B cell (primary cell): ENCODE measurements at regions not wholly inside any gene's neighbourhood (a gene's known extent, or its start where the extent isn't known, plus 50 kb on each side); places are given as distances from the start of the nearest gene placed in this dataset.

Experiments used
- ATAC-seq: fragments of 200-7000 bp; cut with Tn5 transposase; one replicate; pipeline ENCODE4 v1.10.0; 2021; ENCODE audit warnings: low read depth, mild to moderate bottlenecking, moderate number of reproducible peaks, moderate library complexity
- CTCF ChIA-PET: fragments of 350-600 bp; sonication (Branson Sonifier 250); formaldehyde crosslinking; loops from one replicate; lab custom pipeline; 2021; ENCODE audit warnings: antibody characterized with exemption, inconsistent platforms; lab: Charles Lee
- POLR2A ChIA-PET: fragments of 350-600 bp; sonication (Branson Sonifier 250); formaldehyde crosslinking; loops from one replicate; lab custom pipeline; 2021; ENCODE audit warnings: antibody characterized with exemption; lab: Charles Lee
- DNase-seq: peaks from one replicate; pipeline ENCODE4 v3.0.0; 2013
- H2AFZ ChIP-seq: 2 replicates; pipeline ENCODE4 v1.6.1; 2012; ENCODE audit warnings: mild to moderate bottlenecking, low read depth, low read length; ENCODE audit not compliant: insufficient read depth, poor library complexity, severe bottlenecking
- H3K27ac ChIP-seq, 2 donors: 1 replicate in 1 of 2; 2 replicates in 1 of 2; pipeline ENCODE4 v1.5.1; 2012 to 2013; ENCODE audit warnings: low read length in 2 of 2, mild to moderate bottlenecking in 2 of 2, moderate library complexity in 1 of 2
- H3K27me3 ChIP-seq, 4 experiments: fragments of 200-600 bp in 1 of 4; sonication (generic) in 1 of 4; replicated peaks in 1 of 4; 1 replicate in 2 of 4; 2 replicates in 2 of 4; pipeline versions ENCODE4 v1.6.1 to v1.7.0; 2013 to 2016; ENCODE audit warnings: low read length in 3 of 4, mild to moderate bottlenecking in 2 of 4, mixed read lengths in 1 of 4, moderate library complexity in 1 of 4; ENCODE audit not compliant: insufficient read depth in 4 of 4, control insufficient read depth in 3 of 4; ENCODE audit errors: control extremely low read depth in 1 of 4
- H3K36me3 ChIP-seq, 2 experiments: replicated peaks in 1 of 2; 1 replicate in 1 of 2; 2 replicates in 1 of 2; pipeline versions ENCODE4 v1.6.1 to v1.7.1; 2013; ENCODE audit warnings: low read length in 1 of 2; ENCODE audit not compliant: insufficient read depth in 2 of 2, control insufficient read depth in 1 of 2; ENCODE audit errors: control extremely low read depth in 1 of 2, extremely low read depth in 1 of 2
- H3K4me1 ChIP-seq, 2 donors: fragments of 200-600 bp in 1 of 2; sonication (generic) in 1 of 2; 1 replicate in 1 of 2; 2 replicates in 1 of 2; pipeline versions ENCODE4 v1.5.1 to v1.6.1; 2013 to 2017; ENCODE audit warnings: low read length in 2 of 2; ENCODE audit not compliant: control insufficient read depth in 2 of 2, insufficient read depth in 2 of 2
- H3K4me2 ChIP-seq: replicated peaks from 2 replicates; pipeline ENCODE3; 2012; ENCODE audit warnings: mild to moderate bottlenecking, low read depth, low read length; ENCODE audit not compliant: poor library complexity, severe bottlenecking
- H3K4me3 ChIP-seq, 5 experiments: fragments of 200-600 bp in 1 of 5; sonication (generic) in 1 of 5; 1 replicate in 3 of 5; 2 replicates in 2 of 5; pipeline versions ENCODE4 v1.5.1 to v1.7.0; 2011 to 2016; ENCODE audit warnings: low read length in 4 of 5, mild to moderate bottlenecking in 4 of 5, low read depth in 2 of 5, control low read depth in 1 of 5, moderate library complexity in 1 of 5; ENCODE audit not compliant: insufficient read depth in 1 of 5; ENCODE audit errors: control extremely low read depth in 1 of 5, extremely low read depth in 1 of 5
- H3K79me2 ChIP-seq: fragments of 200-600 bp; sonication (generic); one replicate; pipeline ENCODE4 v1.6.0; 2016; ENCODE audit warnings: low read length; ENCODE audit not compliant: control insufficient read depth, insufficient read depth
- H3K9ac ChIP-seq: fragments of 200-600 bp; sonication (generic); 2 replicates; pipeline ENCODE4 v1.6.1; 2017; ENCODE audit warnings: mild to moderate bottlenecking, low read length, moderate library complexity
- H3K9me3 ChIP-seq, 3 donors: one replicate each; pipeline versions ENCODE4 v1.6.1 to v1.7.1; 2013; ENCODE audit warnings: low read length in 2 of 3; ENCODE audit not compliant: control insufficient read depth in 2 of 3, insufficient read depth in 1 of 3; ENCODE audit errors: control extremely low read depth in 1 of 3
- H4K20me1 ChIP-seq: 2 replicates; pipeline ENCODE4 v1.6.0; 2012; ENCODE audit warnings: mild to moderate bottlenecking, low read length; ENCODE audit not compliant: insufficient read depth, control insufficient read depth, poor library complexity, severe bottlenecking
- H3K27ac Mint-ChIP-seq: one replicate; pipeline ENCODE4 v1.8.0; 2021; ENCODE audit warnings: mixed read lengths
- H3K27me3 Mint-ChIP-seq: one replicate; pipeline ENCODE4 v1.8.0; 2021; ENCODE audit warnings: mixed read lengths
- H3K4me1 Mint-ChIP-seq: one replicate; pipeline ENCODE4 v1.8.0; 2021; ENCODE audit warnings: mixed read lengths
- H3K4me3 Mint-ChIP-seq: one replicate; pipeline ENCODE4 v1.8.0; 2021; ENCODE audit warnings: mixed read lengths
- H3K9me3 Mint-ChIP-seq: one replicate; pipeline ENCODE4 v1.8.0; 2022; ENCODE audit warnings: mixed read lengths; ENCODE audit not compliant: insufficient read depth
- EZH2 ChIP-seq: IDR thresholded peaks from 2 replicates; pipeline ENCODE4 v1.6.1; 2012; ENCODE audit warnings: borderline replicate concordance, low read depth, mild to moderate bottlenecking, moderate library complexity, low read length; ENCODE audit not compliant: insufficient read depth, poor library complexity, severe bottlenecking
- WGBS: methylation state at CpG from one replicate; pipeline ENCODE4 v1.1.5; 2013; ENCODE audit warnings: missing lambda C conversion rate; ENCODE audit not compliant: insufficient coverage; 5-methylcytosine and 5-hydroxymethylcytosine counted together
- intact Hi-C: fragments of 100-400 bp; cut with micrococcal nuclease; formaldehyde crosslinking; loops from one replicate; pipeline ENCODE4 v1.10.0; 2022
- TF ChIP-seq, protein P1 (sequence below): fragments of 200-600 bp; IDR thresholded peaks from one replicate; pipeline ENCODE4 v1.8.0; 2022; ENCODE audit warnings: antibody characterized with exemption, mild to moderate bottlenecking

DNA sequence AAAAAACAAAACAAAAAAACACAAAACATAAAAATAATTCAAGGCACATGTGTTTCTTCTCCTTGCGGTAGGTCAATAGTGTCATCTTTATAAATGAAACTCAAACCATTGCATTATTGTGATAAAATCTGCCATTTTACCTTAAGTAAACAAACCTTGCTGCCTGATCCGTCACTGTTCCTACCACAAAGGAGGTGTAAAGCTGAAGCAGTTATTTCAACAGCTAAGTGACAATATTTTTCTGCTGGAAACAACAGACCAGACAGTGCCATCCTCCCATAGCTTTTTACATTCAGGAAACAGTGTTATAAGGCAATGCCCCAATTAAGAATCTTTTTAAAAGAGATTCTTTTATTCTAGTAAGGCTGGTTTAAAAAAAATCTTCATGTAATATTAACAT lies 242.7 kb downstream of the PPP1R2C start:
- no peak overlapping the region for H3K27ac Mint-ChIP-seq
- no peaks in the 10 kb centered on the region for H4K20me1 ChIP-seq
- H3K4me2 ChIP-seq = no peak overlapping the region
- no peaks in the 10 kb centered on the region for H3K27me3 Mint-ChIP-seq
- H3K9me3 Mint-ChIP-seq = no peaks in the 10 kb centered on the region
- no peaks in the 10 kb centered on the region for H3K27me3 ChIP-seq
- ChIA-PET CTCF (no interaction called here), POLR2A (no interaction called here)
- no peak for DNase-seq
- TF ChIP-seq, protein P1, sequence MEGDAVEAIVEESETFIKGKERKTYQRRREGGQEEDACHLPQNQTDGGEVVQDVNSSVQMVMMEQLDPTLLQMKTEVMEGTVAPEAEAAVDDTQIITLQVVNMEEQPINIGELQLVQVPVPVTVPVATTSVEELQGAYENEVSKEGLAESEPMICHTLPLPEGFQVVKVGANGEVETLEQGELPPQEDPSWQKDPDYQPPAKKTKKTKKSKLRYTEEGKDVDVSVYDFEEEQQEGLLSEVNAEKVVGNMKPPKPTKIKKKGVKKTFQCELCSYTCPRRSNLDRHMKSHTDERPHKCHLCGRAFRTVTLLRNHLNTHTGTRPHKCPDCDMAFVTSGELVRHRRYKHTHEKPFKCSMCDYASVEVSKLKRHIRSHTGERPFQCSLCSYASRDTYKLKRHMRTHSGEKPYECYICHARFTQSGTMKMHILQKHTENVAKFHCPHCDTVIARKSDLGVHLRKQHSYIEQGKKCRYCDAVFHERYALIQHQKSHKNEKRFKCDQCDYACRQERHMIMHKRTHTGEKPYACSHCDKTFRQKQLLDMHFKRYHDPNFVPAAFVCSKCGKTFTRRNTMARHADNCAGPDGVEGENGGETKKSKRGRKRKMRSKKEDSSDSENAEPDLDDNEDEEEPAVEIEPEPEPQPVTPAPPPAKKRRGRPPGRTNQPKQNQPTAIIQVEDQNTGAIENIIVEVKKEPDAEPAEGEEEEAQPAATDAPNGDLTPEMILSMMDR = no peak
- TF ChIP-seq EZH2 = no peak
- ATAC-seq = no peak
- no peak overlapping the region for H3K27ac ChIP-seq
- H3K79me2 ChIP-seq = no peaks in the 10 kb centered on the region
- H3K4me3 Mint-ChIP-seq = no peak overlapping the region
- H3K36me3 ChIP-seq = no peaks in the 10 kb centered on the region
- H3K4me1 ChIP-seq = no peaks in the 10 kb centered on the region
- intact Hi-C loops = no loop called here
- no peak overlapping the region for H3K9ac ChIP-seq
- H3K4me3 ChIP-seq = no peak overlapping the region
- H3K4me1 Mint-ChIP-seq = no peaks in the 10 kb centered on the region
- no peak overlapping the region for H2AFZ ChIP-seq
- no CpG with 5 or more reads among the region's 2 CpGs for WGBS
- no peaks in the 10 kb centered on the region for H3K9me3 ChIP-seq

DNA sequence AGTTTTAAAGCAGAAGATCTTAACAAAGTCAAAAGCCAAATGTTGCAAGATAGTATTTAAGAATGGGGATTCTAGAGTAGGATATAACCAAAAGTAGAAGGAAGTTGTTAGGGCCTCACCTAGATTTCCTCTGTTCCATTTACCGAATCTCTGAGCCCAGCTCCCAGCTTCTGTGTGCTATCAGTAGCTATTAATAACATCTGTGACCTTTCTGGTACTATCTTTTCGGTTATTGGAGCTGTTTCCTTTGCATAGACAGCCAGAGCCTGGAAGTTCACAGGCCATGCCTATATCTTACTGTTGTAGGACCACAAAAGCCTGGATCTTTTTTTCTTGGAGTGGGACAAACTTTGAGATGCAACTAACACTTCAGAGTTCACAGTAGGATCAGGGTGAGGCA lies 244.2 kb downstream of the PPP1R2C start:
- H3K9ac ChIP-seq = no peak overlapping the region
- no peak overlapping the region for H3K4me3 ChIP-seq
- ChIA-PET CTCF (no interaction called here), POLR2A (no interaction called here)
- H3K4me1 Mint-ChIP-seq = no peaks in the 10 kb centered on the region
- no peak for DNase-seq
- no peak overlapping the region for H3K4me3 Mint-ChIP-seq
- no peaks in the 10 kb centered on the region for H3K36me3 ChIP-seq
- H3K27ac ChIP-seq = no peak overlapping the region
- no peak overlapping the region for H3K27ac Mint-ChIP-seq
- H3K4me2 ChIP-seq = no peak overlapping the region
- H3K27me3 ChIP-seq = no peaks in the 10 kb centered on the region
- TF ChIP-seq, protein P1 = no peak
- no peak for TF ChIP-seq EZH2
- no peak overlapping the region for H2AFZ ChIP-seq
- ATAC-seq = no peak
- no peaks in the 10 kb centered on the region for H3K27me3 Mint-ChIP-seq
- no peaks in the 10 kb centered on the region for H4K20me1 ChIP-seq
- peaks cover 3% of the 10 kb centered on the region for H3K9me3 Mint-ChIP-seq
- H3K4me1 ChIP-seq = no peaks in the 10 kb centered on the region
- H3K79me2 ChIP-seq = no peaks in the 10 kb centered on the region
- intact Hi-C loops = no loop called here
- H3K9me3 ChIP-seq = no peaks in the 10 kb centered on the region
- WGBS = no CpG with 5 or more reads among the region's 2 CpGs
